HG02981 (cell line): ENCODE measurements at regions not wholly inside any gene's neighbourhood (a gene's known extent, or its start where the extent isn't known, plus 50 kb on each side); places are given as distances from the start of the nearest gene placed in this dataset.

Source experiments
- ATAC-seq: cut with Tn5 transposase; IDR thresholded peaks from one replicate; pipeline ENCODE4 v1.9.1; 2021; ENCODE audit warnings: mild to moderate bottlenecking, moderate library complexity; ENCODE audit not compliant: unreplicated experiment

GRCh38 chr16:5884996-5885395 is 787.4 kb upstream of the EEF2KMT start:
- ATAC-seq, result no peak

GRCh38 chr16:5884339-5884738 is 786.7 kb upstream of the EEF2KMT start:
- no peak for ATAC-seq

- ATAC-seq, result no peak
These were observed 784.6 kb upstream of the EEF2KMT start for GRCh38 chr16:5882087-5882640.

DNA sequence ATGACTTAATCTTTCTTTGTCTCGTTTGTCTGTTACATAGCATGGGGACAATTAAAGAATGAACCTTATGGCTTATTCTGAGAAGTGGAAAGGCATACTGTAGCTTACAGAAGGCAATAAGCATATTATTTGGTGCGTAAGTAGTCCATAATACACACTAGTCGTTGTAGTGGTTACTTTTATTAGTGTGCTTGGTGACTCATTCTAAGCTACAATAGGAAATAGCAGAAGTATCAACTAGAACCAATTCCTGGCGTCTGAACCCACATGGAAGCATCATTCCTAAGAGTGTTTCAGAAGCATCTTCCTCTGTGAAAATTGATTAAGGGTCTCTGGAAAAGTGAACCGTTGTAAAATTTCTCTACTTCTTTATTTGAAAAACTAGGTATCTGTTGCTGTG is 777.8 kb upstream of the EEF2KMT start:
- ATAC-seq, result no peak

GRCh38 chr16:5874899-5875298 is 777.3 kb upstream of the EEF2KMT start:
- ATAC-seq, result no peak

GRCh38 chr16:5873221-5873620 is 775.6 kb upstream of the EEF2KMT start:
- no peak for ATAC-seq

GRCh38 chr16:5870886-5871691 is 773.5 kb upstream of the EEF2KMT start:
- ATAC-seq, result no peak

GRCh38 chr16:5867250-5867649 is 769.7 kb upstream of the EEF2KMT start:
- ATAC-seq, result no peak

GRCh38 chr16:5865236-5865635 is 767.6 kb upstream of the EEF2KMT start:
- ATAC-seq, result no peak

GRCh38 chr16:5863071-5863606 is 765.5 kb upstream of the EEF2KMT start:
- ATAC-seq, result no peak

DNA sequence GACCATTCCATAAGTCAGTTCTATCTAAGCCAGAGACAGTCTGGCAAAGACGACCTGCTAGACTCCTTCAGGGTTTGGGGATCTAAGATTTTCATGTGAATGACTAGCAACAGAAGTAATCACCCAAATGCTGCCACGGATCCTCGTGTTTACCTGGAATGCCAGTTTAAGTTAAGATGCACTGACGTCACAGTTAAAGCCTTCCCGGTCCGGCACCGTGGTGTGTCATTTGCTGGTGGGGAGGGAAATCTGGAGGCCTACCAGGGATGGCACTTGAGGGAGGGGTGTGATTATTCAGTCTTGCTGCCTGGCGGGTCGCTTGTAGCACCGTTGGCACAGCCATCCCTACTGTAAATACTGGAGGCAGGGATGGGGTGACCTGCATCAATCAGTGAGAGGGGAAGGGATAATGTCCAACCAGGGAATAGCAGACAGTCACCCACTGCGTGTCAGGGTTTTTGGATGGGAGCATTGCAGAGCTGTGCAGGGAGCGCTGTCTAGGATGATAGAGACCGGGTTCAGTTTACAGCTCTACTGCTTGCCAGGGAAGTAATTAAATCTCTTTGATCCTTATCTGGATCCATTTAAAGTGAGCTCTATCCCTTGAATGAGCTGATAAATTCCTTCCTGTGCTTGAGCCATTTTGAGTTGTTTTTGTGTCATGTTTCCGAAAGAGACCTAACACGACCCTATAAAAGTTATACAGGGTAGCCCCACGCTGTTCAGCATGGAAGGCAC is 764.7 kb upstream of the EEF2KMT start:
- no peak for ATAC-seq

- no peak for ATAC-seq
These were observed 763.6 kb upstream of the EEF2KMT start for GRCh38 chr16:5861241-5861640.

GRCh38 chr16:5858180-5858579 is 760.6 kb upstream of the EEF2KMT start:
- no peak for ATAC-seq

DNA sequence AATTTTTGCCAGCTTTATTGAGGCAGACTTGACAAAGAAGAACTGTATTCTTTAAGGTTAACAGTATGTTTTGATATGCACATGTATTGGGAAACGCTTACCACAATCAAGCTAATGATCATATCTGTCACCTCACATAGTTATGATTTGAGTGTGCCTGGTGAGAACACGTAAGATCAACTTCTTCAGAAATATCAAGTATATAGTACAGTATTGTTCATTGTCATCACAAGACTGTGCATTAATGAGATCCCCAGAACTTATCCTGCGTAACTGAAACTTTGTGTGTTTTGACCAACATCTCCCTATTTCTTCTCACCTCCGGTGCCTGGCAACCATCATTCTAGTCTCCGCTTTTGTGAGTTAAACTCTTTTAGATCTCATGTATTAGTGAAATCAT is 756.4 kb upstream of the EEF2KMT start:
- ATAC-seq, result no peak

- no peak for ATAC-seq
These were observed 754.6 kb upstream of the EEF2KMT start for GRCh38 chr16:5852151-5852550.

DNA sequence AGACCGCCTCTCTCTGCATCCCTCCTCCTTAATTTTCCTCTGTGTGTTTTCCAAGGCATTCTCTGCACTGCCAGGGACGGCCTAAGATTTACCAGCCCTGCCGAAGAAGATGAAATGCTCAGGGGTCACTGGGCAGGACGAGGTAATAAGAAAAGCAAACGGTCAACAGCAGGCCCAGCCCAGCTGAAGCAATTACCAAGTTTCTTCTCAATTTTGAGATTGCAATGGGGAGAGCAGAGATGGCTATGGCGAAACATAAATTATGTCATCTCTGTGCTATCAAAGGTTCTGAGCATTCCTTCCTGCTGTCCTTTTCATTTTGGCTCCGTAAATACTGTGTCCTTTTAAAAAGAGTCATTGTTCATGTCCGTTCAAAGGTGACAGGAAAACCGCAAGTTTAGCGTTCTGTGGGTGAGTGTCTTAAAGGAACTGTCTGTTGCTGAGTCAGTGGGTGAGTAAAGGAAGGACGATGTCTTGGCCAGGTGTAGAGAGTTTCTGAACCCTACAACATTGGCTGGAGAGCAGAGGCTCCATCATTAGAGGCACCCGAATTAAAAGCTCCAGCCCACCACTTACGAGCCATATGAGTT is 753.9 kb upstream of the EEF2KMT start:
- no peak for ATAC-seq

- no peak for ATAC-seq
These were observed 753.2 kb upstream of the EEF2KMT start for GRCh38 chr16:5850632-5851392.

- no peak for ATAC-seq
These were observed 747.5 kb upstream of the EEF2KMT start for GRCh38 chr16:5845046-5845445.

DNA sequence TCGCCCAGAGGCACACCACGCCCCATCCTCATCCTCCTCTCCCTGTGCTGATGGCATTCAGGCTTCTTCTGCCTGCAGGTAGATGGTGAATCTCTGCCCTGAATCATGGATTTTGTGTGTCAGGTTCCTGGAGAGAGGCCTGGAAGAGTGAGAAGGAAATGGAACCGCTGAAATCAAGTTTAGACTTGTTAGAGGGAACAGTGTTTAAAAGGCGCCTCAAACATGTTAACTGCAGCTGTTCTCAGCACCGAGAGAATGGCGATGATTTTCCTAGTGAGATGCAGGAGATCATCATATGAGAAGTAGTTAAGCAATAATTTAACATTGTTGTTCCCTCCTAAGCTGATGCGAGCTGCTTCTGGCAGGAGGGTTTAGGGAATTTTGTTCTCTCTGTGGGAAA is 744.4 kb upstream of the EEF2KMT start:
- ATAC-seq, result no peak

- ATAC-seq, result no peak
These were observed 741.1 kb upstream of the EEF2KMT start for GRCh38 chr16:5838725-5839124.

DNA sequence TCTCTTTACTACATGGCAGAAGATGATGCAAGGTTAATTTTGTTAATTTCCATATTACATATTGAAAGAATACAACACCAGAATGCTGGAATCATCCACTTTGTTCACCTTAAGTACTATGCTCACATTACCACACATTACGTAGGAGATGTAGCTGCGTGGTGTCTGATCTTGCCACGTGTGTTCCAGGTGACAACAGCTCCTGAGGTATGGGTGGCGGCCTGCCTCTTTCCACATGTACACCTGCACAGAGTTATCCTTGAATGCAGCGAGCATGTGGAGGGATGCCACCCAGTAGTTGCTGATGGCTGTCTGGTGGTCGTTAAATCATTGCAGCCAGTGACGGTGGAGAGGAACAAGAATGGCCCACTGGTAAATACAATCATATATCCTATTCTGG is 740.5 kb upstream of the EEF2KMT start:
- ATAC-seq, result no peak
